Right atrium auricular region (tissue), 2 donors: ENCODE measurements at regions not wholly inside any gene's neighbourhood (a gene's known extent, or its start where the extent isn't known, plus 50 kb on each side); places are given as distances from the start of the nearest gene placed in this dataset.

ENCODE experiments used
- DNase-seq: peaks from one replicate; pipeline ENCODE4 v3.0.0-alpha.2; 2019; ENCODE audit warnings: low spot score
- H3K27ac ChIP-seq, 2 donors: fragments of 200-600 bp; sonication (generic); 1 replicate in 1 of 2; 2 replicates in 1 of 2; pipeline ENCODE4 v1.5.1; 2016 to 2019
- H3K27me3 ChIP-seq, 2 donors: fragments of 200-600 bp; sonication (generic); one replicate each; pipeline versions ENCODE4 v1.5.1 to v1.6.0; 2017 to 2019
- H3K36me3 ChIP-seq: fragments of 200-600 bp; sonication (generic); one replicate; pipeline ENCODE4 v1.5.1; 2016
- H3K4me1 ChIP-seq, 2 donors: fragments of 200-600 bp; sonication (generic); one replicate each; pipeline versions ENCODE4 v1.5.1 to v1.6.0; 2017 to 2019
- H3K4me3 ChIP-seq, 2 donors: fragments of 200-600 bp; sonication (generic); 1 replicate in 1 of 2; 2 replicates in 1 of 2; pipeline ENCODE4 v1.5.1; 2017 to 2019; ENCODE audit warnings: mild to moderate bottlenecking in 1 of 2, moderate library complexity in 1 of 2
- H3K9me3 ChIP-seq, 2 donors: fragments of 200-600 bp; sonication (generic); one replicate each; pipeline ENCODE4 v1.5.1; 2019
- CTCF ChIP-seq, 2 donors: fragments of 200-600 bp; sonication (generic); IDR thresholded peaks; one replicate each; pipeline ENCODE4 v1.5.1; 2019; ENCODE audit warnings: antibody characterized with exemption in 2 of 2

DNA sequence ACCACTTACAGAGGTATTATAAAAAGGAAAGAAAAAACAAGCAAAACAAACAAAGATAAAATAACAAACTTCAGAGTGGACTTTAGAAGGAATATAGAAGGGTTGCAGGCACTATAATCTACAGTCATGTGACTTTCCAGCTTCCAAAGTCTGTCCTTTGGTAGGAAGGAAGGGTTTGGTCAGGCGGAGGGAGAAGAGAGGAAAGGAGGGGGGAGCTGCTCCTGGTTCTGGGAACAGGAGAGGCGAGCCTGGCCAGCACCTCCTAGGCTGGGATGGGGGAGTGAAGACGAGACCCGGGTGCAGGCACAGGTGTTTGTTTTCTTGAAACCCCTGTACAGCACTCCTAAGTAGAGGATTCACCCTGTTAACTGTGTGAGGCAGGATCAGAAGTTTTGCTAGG, 53.8 kb upstream of the GATA6 start:
- H3K27me3 ChIP-seq = no peaks in the 10 kb centered on the region
- no peak overlapping the region for H3K27ac ChIP-seq
- no peak for DNase-seq
- H3K9me3 ChIP-seq = no peaks in the 10 kb centered on the region
- H3K4me1 ChIP-seq = peaks cover 0 to 6% of the 10 kb centered on the region in 2 donors
- no peak overlapping the region for H3K4me3 ChIP-seq
- H3K36me3 ChIP-seq = no peaks in the 10 kb centered on the region
- TF ChIP-seq CTCF (IDR thresholded peaks at IDR 0.05) = no peak
